Sigmoid colon (tissue), 6 donors: ENCODE measurements at regions not wholly inside any gene's neighbourhood (a gene's known extent, or its start where the extent isn't known, plus 50 kb on each side); places are given as distances from the start of the nearest gene placed in this dataset.

Experiments
- DNase-seq: peaks from one replicate; pipeline ENCODE4 v3.0.0-alpha.2; 2019
- H3K27ac ChIP-seq, 4 donors: fragments of 200-600 bp; sonication (generic); one replicate each; pipeline ENCODE4 v1.5.1; 2016 to 2019; ENCODE audit warnings: mild to moderate bottlenecking in 1 of 4
- H3K27me3 ChIP-seq, 3 donors: fragments of 200-600 bp; sonication (generic); one replicate each; pipeline ENCODE4 v1.5.1; 2019; ENCODE audit warnings: mild to moderate bottlenecking in 1 of 3
- H3K36me3 ChIP-seq, 4 donors: fragments of 200-600 bp; sonication (generic); one replicate each; pipeline ENCODE4 v1.5.1; 2016 to 2019
- H3K4me1 ChIP-seq, 4 donors: fragments of 200-600 bp; sonication (generic); one replicate each; pipeline ENCODE4 v1.5.1; 2017 to 2019
- H3K4me3 ChIP-seq, 4 donors: fragments of 200-600 bp; sonication (generic); one replicate each; pipeline ENCODE4 v1.5.1; 2017 to 2019; ENCODE audit warnings: mild to moderate bottlenecking in 2 of 4, moderate library complexity in 1 of 4
- H3K9me3 ChIP-seq, 4 donors: fragments of 200-600 bp in 3 of 4; sonication (generic) in 3 of 4; one replicate each; pipeline versions ENCODE4 v1.5.1 to v1.6.1; 2013 to 2019
- CTCF ChIP-seq, 4 experiments: fragments of 450-650 bp in 3 of 4; fragments of 200-600 bp in 1 of 4; IDR thresholded peaks; one replicate each; pipeline ENCODE4 v1.5.1; 2016 to 2019; ENCODE audit warnings: antibody characterized with exemption in 4 of 4, mild to moderate bottlenecking in 3 of 4, moderate library complexity in 2 of 4
- EP300 ChIP-seq, 4 donors: sonication (generic); formaldehyde crosslinking; IDR thresholded peaks; one replicate each; pipeline ENCODE4 v1.6.1; 2017; ENCODE audit warnings: antibody characterized with exemption in 4 of 4
- POLR2A ChIP-seq, 2 donors: fragments of 450-650 bp; IDR thresholded peaks; one replicate each; pipeline ENCODE4 v1.6.1; 2016; ENCODE audit warnings: antibody characterized with exemption in 2 of 2, mild to moderate bottlenecking in 2 of 2, moderate library complexity in 2 of 2
- POLR2AphosphoS5 ChIP-seq, 4 donors: sonication (generic); formaldehyde crosslinking; IDR thresholded peaks; one replicate each; pipeline ENCODE4 v1.6.1; 2017; ENCODE audit warnings: antibody characterized with exemption in 4 of 4
- WGBS, 2 donors: extraction: QIAGEN DNeasy Blood & Tissue Kit; methylation state at CpG; one replicate each; pipeline ENCODE4 v1.1.7; 2013; 5-methylcytosine and 5-hydroxymethylcytosine counted together
- intact Hi-C: fragments of 100-400 bp; cut with DNase I; formaldehyde crosslinking; loops from one replicate; pipeline ENCODE4 v1.15.1; 2023
- donor health status: healthy with polysubstance abuse.
- donor health status: healthy.

- DNase-seq, result no peak
- H3K9me3 ChIP-seq, result no peaks in the 10 kb centered on the region
- TF ChIP-seq POLR2AphosphoS5 (IDR thresholded peaks at IDR 0.05) (no peak), CTCF (IDR thresholded peaks at IDR 0.05) (no peak), POLR2A (IDR thresholded peaks at IDR 0.05) (no peak), EP300 (IDR thresholded peaks at IDR 0.05) (no peak)
- no peaks in the 10 kb centered on the region for H3K4me1 ChIP-seq
- H3K4me3 ChIP-seq, result no peak overlapping the region
- no peak overlapping the region for H3K27ac ChIP-seq
- intact Hi-C loops, result no loop called here
- no peaks in the 10 kb centered on the region for H3K36me3 ChIP-seq
- H3K27me3 ChIP-seq, result no peaks in the 10 kb centered on the region
- WGBS, 2 donors, result 10 to 54% methylated on average over 3 of the region's 3 CpGs
Observed at GRCh38 chr21:17440969-17441368, 71.9 kb upstream of the CXADR start.

- H3K4me1 ChIP-seq, result no peaks in the 10 kb centered on the region
- H3K9me3 ChIP-seq, result no peaks in the 10 kb centered on the region
- intact Hi-C loops, result no loop called here
- H3K27me3 ChIP-seq, result no peaks in the 10 kb centered on the region
- H3K4me3 ChIP-seq, result no peak overlapping the region
- TF ChIP-seq CTCF (IDR thresholded peaks at IDR 0.05) (no peak), POLR2AphosphoS5 (IDR thresholded peaks at IDR 0.05) (no peak), EP300 (IDR thresholded peaks at IDR 0.05) (no peak), POLR2A (IDR thresholded peaks at IDR 0.05) (no peak)
- H3K36me3 ChIP-seq, result no peaks in the 10 kb centered on the region
- WGBS, 2 donors, result 19 to 64% methylated on average over 1 of the region's 1 CpG
- no peak overlapping the region for H3K27ac ChIP-seq
- no peak for DNase-seq
Observed at GRCh38 chr21:17441370-17441769, 71.5 kb upstream of the CXADR start.

- Histone ChIP-seq H3K4me1 (no peaks in the 10 kb centered on the region), H3K9me3 (no peaks in the 10 kb centered on the region), H3K27ac (no peak overlapping the region), H3K36me3 (no peaks in the 10 kb centered on the region), H3K27me3 (no peaks in the 10 kb centered on the region), H3K4me3 (no peak overlapping the region)
- TF ChIP-seq POLR2A (IDR thresholded peaks at IDR 0.05) (no peak), EP300 (IDR thresholded peaks at IDR 0.05) (no peak), POLR2AphosphoS5 (IDR thresholded peaks at IDR 0.05) (no peak), CTCF (IDR thresholded peaks at IDR 0.05) (no peak)
- intact Hi-C loops, result no loop called here
- WGBS, 2 donors, result 18 to 74% methylated on average over 2 of the region's 2 CpGs
- DNase-seq, result no peak
Observed at GRCh38 chr21:17442165-17442564, 70.7 kb upstream of the CXADR start.

- TF ChIP-seq EP300 (IDR thresholded peaks at IDR 0.05) (no peak), CTCF (IDR thresholded peaks at IDR 0.05) (no peak), POLR2A (IDR thresholded peaks at IDR 0.05) (no peak), POLR2AphosphoS5 (IDR thresholded peaks at IDR 0.05) (no peak)
- Histone ChIP-seq H3K36me3 (no peaks in the 10 kb centered on the region), H3K4me3 (no peak overlapping the region), H3K27ac (no peak overlapping the region), H3K9me3 (no peaks in the 10 kb centered on the region), H3K4me1 (no peaks in the 10 kb centered on the region), H3K27me3 (no peaks in the 10 kb centered on the region)
- WGBS, 2 donors, result 29 to 69% methylated on average over 5 of the region's 5 CpGs
- DNase-seq, result no peak
- intact Hi-C loops, result no loop called here
Observed at GRCh38 chr21:17444828-17445227, 68.0 kb upstream of the CXADR start.

- intact Hi-C loops, result no loop called here
- DNase-seq, result no peak
- Histone ChIP-seq H3K27me3 (no peaks in the 10 kb centered on the region), H3K36me3 (no peaks in the 10 kb centered on the region), H3K27ac (no peak overlapping the region), H3K4me1 (peaks cover 0 to 5% (median 0%) of the 10 kb centered on the region in 4 donors), H3K4me3 (no peak overlapping the region), H3K9me3 (no peaks in the 10 kb centered on the region)
- 21 to 67% methylated on average over 3 of the region's 3 CpGs for WGBS, 2 donors
- TF ChIP-seq POLR2A (IDR thresholded peaks at IDR 0.05) (no peak), EP300 (IDR thresholded peaks at IDR 0.05) (no peak), POLR2AphosphoS5 (IDR thresholded peaks at IDR 0.05) (no peak), CTCF (IDR thresholded peaks at IDR 0.05) (no peak)
Observed at GRCh38 chr21:17446737-17447136, 66.1 kb upstream of the CXADR start.
